GM21367 (cell line): ENCODE measurements at regions not wholly inside any gene's neighbourhood (a gene's known extent, or its start where the extent isn't known, plus 50 kb on each side); places are given as distances from the start of the nearest gene placed in this dataset.

Experiments used
- ATAC-seq: cut with Tn5 transposase; IDR thresholded peaks from one replicate; pipeline ENCODE4 v1.9.1; 2021; ENCODE audit not compliant: unreplicated experiment

DNA sequence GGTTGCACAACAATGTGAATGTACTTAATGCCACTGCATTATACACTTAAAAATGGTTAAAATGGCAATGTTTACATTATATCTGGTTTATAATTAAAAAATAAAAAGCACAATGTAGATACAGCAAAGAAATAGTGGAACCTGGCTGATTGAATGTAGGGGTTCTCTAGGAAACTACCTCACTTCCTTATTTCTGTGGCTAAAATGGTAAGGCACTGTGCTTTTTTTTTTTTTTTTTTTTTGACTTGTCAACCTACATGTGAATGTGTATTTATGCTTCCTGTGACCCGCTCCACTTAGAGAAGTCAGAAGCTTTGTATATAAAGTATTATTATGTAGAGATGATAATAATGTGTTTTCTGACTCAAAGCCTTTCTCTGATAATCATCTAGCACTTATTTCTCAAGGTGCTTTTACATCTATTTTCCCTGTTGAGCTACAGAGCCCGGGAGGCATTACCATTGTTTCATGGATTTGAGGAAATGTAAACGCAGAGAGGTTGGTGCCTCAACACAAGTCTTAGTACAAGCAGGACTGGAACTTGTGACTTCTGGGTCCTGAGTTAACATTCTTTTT lies 55.0 kb downstream of the SOX4 start:
- no peak for ATAC-seq

DNA sequence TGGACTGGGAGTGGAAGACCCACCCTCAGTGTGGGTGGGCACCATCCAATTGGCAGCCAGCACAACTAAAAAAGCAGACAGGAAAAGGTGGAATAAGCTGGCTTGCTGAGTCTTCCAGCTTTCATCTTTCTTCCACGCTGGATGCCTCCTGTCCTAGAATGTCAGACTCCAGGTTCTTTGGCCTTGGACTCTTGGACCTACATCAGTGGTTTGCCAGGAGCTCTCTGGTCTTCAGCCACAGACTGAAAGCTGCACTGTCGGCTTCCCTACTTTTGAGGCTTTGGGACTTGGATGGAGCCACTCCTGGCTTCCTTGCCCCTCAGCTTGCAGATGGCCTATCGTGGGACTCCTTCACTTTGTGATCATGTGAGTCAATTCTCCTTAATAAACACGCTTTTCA lies 59.8 kb downstream of the SOX4 start:
- no peak for ATAC-seq

DNA sequence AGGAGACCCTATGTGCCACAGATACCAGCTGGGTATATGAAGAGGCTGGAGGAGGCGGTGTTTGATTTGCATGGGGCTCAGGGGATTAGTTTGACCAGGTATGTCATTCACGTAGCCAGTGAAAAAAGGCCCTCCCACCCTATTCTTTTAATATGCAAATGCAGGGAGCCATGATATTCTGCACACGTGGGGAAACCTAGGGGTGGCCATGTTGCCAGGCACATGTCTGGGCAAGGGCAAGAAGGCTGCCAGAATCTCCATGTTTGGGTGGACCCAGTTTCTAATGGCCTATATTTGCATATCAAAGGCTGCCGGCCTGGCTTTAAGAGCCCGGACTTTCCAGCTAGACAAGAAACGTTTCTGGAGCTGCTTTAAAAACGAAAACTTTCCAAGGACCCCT lies 60.4 kb downstream of the SOX4 start:
- no peak for ATAC-seq

DNA sequence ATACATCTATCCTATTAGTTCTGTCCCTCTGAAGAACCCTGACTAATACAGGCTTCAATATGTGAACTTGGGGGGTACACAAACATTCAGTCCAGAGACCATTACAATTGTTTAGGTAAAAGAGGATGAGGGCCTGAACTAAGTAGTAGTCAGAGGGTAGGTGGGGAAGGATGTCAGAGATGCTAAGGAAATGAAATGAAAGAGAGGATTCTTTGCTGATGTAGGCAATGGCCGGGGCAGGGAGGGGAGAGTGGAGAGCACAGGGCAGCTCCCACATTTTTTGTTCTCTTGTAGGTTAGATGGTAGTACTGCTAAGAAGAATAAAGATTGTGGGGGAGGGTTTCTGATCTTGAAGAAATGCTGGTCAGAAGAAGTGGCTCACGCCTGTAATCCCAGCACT lies 60.8 kb downstream of the SOX4 start:
- no peak for ATAC-seq

DNA sequence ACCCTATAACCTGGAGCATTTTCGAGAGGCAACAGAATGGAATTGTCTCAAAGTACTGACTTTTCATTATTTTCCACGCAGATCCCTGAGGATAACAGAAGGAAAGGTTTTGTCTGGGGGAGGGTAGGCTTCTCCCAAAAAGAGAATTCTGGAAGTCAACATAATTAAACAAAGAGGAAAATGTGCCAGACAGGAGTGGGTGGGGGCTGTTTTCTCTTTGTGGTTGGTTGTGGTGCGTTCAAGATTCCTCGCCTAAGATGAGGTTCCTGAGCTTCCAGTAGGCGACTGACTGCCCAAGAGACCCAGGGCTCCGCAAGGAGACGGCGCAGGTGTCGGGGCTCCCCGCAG lies 70.4 kb downstream of the SOX4 start:
- no peak for ATAC-seq

DNA sequence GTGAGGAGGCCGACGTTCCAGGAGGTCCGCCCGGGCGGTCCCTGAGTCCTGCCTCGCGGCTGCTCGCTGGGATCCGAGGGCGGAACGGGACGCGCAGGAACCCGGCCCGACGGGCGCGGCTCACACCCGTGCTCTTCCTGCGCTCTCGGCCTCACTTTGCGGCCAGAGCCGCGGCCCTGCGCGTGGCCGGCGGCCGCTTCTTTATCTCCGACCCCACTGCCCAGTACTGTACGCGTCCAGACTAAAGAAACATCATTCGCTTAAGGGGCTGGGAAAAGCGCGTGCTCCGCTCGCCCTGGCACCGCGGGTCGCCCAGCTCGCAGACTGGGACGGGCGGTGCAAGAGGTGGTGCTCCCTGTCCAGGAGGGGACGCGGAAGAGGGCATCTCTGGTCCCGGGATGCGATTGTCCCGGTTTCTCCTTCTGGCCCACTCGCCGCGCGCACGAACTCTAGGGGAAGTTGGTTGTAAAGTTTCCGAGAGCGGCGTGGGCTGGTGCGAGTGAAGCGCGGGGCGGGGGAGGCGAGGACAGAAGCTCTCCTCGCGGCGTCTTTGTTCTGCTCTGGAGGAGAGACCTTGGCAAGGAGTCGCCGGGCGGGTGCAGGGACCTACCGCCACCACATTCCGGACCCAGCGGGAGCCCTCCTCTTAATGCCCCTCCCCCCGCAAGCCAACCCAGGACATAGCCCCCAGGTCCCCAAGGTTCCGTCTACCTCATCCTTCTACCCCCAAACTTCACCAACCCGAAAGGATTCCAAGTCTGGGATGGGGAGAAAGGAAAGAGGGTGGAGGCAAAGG lies 71.0 kb downstream of the SOX4 start:
- ATAC-seq = no peak

DNA sequence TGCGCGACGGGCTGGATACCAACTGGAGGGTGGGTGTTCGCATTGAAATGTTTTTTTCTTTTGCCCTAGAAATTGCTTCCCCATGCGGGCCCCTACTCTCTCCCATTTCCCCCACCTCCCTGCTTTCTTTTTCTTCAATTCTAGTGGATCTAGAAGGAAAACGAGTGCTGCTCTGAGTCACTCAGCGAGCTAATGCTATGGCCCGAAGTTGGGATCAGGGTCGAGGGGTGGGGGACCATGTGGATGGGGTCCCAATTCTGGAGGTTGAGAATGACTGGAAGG lies 71.5 kb downstream of the SOX4 start:
- no peak for ATAC-seq

DNA sequence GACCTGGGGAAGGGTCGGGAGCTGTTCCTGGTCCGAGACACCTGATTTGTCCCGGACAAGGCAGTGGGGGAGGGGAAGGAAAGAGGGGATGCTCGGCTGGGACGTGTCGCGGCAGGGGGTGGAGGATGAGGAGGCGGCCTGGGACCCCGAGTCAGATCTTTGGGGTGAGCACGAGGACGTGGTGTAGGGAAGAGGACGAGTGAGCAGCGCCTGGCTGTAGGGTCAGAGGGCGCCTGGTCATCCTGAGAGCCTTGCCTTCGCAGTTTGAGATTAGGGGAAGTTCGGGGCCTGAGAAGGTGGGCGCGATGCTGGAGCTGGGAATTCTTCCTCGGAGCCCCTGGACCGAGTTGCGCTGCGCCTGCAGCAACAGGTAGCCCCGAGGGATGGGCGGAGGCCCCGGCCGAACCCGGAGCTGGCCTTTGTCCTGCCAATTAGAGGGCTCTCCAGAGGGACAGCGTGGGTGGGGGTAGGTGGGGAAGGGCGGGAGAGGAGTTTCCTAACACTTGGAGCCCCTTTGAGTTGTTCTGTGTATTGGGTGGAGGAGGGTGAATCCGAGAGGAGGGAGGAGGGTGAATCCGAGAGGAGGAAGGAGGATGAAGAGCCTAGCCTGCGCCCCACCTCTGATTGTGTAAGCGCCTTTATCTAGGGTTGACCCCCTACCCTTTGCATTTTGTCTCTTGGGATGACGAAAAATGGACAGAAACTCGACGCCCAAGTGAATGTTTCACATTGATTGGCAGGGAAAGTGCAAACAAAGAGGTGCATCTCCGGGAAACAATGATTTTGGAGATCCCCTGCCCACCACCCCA lies 72.0 kb downstream of the SOX4 start:
- no peak for ATAC-seq

DNA sequence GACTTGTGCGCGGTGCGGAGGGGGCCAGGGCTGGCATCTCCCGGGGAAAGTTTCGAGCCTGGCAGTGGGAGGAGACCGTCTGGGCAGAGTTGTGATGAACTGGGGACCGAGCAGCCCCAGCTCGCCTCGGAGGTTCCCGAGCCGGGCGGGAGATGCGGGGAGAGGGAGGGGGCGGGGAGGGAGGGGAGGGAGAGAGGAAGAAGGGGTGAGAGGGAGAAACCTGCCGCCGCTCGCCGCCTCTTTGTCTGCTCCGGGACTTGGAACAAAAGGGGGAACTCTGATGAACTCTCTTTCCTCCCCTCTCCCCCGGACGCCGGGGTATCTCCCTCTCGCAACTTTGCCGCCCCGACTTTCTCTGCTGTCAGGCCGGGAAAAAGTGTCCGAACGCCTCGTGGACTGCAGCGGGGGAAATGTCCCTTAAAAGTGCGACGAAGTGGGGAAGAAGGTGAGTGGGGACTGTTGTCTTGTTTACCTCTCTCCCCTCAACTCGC lies 72.7 kb downstream of the SOX4 start:
- ATAC-seq = no peak

DNA sequence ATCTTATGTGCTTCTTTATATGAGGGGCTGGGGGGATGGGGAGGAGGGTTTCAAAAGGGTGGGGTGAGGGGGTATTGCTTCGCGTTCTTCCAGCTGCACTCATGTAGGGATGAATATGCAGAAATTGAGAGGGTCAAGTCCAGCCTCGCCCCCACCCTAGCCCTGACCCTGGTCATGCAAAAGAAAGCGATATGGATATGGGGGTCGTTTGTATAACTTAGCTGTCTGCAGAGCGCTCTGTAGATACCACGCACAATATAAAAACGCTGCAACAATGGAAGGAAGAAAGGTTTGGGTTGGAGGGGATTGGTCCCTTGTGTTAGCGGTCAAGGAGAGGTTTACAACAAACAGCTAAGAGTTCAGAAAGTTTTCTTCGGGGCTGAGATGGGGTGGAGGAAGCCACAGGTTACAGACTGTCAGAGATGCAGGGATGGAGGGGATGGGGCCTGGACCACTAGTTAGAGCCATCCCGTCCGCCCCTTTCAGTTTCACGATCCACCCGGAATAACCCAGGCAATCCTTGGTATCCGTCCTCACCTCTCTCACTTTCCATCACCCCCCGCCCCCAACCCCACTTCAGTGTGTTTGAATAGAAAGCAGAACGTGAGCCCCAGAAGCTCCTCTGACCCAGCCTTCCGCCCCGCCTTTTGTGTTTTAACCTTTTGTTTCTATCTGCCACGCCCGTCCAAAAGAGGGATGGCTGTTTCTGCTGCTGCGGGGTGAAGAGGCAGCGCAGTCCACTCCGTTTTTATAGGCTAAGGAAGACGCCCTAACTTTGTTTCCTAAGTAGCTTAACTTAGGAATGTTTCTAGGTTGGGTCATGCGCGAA lies 73.5 kb downstream of the SOX4 start:
- no peak for ATAC-seq

DNA sequence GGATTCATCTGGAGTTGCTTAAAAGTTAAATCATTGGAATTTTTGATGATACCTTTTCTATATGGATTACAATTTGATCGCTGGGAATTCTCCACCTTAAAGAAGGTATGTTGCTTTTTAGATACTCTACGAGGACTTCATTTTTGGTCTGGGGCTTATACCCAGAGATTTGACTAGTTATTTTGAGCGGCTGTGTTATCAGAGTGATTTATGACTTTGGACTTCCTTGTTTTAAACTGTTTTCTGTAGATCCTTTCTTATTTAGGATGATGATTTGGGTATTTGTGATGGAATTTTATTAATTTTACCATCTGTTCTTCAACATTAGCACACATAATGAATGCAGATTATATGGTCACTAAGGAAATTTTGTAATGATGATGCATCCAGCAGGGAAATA lies 75.2 kb downstream of the SOX4 start:
- ATAC-seq = no peak

DNA sequence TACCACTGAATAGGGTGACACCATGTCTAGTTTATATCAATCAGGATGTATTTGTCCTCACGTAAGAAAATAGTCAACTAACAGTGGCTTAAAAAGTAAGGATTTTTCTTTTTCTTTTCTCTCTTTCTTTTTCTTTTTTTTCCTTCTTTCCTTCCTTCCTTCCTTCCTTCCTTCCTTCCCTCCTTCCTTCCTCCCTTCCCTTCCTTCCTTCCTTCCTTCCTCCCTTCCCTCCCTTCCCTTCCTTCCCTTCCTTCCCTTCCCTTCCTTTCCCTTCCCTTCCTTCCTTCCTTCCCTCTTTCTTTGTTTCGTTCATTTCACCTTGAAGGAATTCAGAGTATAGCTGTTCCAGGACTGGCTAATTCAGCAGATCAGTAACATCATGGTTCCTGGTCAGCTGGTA lies 83.2 kb downstream of the SOX4 start:
- ATAC-seq = no peak

DNA sequence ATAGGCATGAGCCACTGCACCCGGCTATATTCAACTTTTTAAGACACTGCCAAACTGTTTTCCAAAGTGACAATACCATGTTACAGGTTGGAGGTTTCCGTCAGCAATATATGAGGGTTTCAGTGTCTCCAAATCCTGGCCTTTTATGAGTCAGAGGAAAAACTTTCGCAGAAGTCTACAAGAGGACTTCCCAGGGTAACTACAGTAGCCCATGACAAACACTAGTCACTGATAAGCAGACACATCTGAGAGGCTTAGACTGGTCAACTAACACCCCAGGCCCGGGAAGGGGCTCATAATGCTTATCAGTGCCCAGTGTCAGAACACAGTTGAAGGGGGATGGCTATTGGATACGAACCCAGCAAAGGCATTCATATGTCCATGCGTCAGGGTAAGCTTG lies 85.4 kb downstream of the SOX4 start:
- ATAC-seq = no peak

DNA sequence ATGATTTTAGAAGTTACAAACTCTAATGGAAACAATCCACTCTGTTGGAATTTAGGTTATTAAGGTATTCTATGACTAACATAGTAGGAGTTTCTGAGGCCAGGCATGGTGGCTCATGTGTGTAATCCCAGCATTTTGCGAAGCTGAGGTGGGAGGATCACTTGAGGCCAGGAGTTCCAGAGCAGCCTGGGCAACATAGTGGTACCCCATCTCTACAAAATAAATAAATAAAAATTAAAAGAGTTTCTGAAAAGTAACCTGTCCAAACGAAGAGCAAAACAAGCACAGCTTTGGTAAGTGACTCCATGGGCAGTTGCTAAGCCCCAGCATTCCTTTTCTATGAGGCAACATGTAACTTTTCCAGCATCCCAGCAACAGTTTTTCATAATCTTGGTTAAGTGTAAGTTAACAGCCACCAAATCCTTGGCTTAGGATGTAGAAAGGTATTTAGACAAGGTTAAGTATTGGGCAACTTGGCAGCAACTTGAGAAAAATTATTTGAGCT lies 86.3 kb downstream of the SOX4 start:
- ATAC-seq = no peak

DNA sequence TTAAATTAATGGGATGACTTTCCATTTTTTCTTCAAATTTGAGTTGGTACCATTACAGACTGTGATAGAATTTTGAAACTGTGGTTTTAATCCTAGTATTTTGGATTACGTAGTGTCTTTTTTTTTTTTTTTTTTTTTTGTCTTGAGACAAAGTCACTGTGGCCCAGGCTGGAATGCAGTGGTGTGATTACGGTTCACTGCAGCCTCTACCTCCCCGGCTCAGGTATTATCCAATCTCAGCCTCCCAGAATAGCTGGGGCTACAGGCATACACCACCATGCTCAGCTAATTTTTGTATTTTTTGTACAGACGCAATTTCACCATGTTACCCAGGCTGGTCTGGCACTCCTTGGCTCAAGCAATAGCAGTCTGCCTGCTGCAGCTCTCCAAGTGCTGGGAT lies 87.1 kb downstream of the SOX4 start:
- no peak for ATAC-seq

DNA sequence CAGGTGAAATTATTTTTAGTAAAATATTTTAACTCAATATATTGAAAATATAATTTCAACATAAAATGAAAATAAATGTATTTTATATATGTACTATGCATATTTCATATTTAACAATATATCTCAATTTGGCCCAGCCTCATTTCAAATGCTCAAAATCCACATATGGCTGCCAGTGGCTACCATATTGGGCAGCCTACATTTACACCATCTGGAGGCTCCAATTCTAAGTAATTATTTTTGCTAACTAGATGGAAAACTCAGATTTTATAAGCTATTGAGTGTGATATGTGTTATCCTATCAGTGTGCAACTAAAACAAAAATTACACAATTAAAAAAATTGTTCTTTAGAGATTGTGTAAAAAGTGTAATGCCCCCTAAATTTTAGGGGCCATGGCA lies 96.9 kb downstream of the SOX4 start:
- ATAC-seq = no peak

DNA sequence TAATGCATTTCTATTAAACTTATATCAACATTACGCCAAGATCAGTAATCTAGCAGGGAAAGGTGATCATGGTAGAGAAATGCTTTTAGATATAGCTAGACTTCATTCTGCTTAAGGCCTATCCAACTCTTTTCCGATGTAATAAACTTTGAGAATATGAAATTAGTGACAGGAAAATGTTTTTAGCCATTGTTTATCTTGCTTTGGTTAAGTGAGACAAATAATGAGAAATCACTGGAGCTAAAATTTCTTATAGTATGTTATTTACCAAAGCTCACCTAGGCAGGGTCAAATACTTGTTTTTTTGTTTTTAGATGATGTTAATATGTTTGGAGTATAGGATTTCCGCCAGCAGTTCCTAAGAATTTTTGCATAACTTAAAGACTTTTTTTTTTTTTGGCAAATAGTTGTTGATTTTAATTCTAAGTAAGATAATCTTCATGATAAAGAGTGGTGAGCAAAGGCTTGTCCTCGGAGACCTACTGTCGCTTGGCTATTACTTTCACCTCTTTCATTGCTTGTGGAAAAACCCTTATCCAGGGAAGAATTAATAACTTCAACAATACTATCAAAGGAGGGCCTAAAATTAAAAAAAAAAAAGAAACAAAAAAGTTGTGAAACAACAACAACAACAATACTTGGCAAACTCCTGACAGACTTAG lies 98.3 kb downstream of the SOX4 start:
- ATAC-seq = no peak

DNA sequence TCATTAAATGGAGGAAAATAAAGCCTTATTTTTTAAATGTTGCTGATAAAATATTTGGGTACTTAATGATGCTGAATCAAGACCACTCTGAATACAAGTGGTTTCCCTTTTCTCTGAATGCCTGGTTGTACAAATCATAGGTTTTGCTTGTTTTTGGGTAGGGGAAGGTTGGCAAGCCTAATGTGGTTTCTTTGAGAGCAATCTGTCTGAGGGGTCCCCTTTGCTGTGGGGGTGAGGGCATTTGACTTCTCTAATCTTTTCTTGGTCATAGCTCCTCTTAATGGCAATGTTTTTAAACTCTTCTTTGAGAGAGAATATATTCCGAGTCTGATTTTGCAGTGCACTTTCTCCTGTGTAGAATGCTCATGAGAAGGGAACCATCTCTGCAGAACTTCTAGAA lies 99.2 kb downstream of the SOX4 start:
- no peak for ATAC-seq

DNA sequence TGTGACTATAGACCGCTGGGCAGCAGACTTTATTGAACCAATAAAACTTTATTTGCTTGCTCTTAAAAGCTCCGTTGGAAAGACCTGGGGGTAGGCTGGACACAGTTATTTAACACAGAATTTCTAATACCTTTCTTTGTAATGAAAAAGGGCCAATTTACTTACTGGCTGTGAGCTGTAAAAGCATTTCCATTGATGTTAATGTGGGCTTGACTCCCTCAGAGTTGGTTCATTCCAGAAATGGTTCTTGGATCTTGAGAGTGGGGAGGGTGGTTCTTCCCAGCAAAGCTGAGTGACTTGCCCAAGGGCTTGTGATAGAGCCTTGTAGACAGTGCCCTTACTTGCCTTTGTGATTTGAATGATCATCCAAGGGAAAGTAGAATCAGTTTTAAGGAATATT lies 100.6 kb downstream of the SOX4 start:
- no peak for ATAC-seq

DNA sequence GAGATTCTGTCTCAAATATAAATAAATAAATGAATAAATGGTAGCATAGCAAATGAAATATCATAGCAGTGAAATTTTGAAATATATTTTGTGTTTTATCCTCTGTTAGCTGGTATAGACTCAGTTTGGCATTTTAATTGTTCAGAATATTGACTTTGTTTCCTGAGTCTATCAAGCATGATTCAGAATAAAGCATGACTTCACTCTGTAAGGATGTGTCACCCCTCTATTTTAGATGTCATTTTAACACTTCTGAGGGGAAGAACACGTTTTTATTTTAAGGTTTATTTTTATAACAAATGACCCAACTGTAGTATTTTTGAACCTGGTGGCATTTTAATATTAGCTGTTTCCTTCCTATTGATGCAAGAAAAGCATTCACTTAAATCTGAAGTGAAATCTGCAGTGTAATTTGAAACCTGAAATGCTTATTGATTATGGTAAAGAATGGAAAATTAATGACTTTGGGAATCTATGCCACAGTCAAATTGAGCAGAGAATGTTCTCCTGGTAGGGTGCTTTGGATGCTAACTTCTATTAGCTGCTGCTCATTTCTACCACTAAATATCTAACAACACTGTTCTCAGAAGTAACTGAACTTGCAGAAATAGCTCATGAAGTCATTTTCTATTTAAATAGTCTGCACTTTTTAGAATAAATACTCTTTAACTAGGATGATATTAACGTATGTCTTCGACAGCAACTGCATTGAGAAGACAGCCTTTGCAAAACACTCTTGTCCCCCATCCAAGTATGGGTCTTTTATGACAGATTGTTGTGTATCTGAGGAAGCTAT lies 114.2 kb downstream of the SOX4 start:
- no peak for ATAC-seq
